NCI-H1694 treated with DMSO at 0.1 percent for 48 hours (cell line): ENCODE measurements at regions not wholly inside any gene's neighbourhood (a gene's known extent, or its start where the extent isn't known, plus 50 kb on each side); places are given as distances from the start of the nearest gene placed in this dataset.
A peak's percentile ranks its signal among the peaks of the same experiment; 100 is the strongest.
"Not testable (repeated sequence)": the region's sequence is repeated elsewhere in the genome, so short reads cannot be mapped to it uniquely, and the experiment has no call there.

ENCODE experiments used
- DNase-seq: peaks from one replicate; lab custom pipeline; 2025; lab: John Stamatoyannopoulos, UW

GRCh38 chr10:129042776-129043595 lies 424.1 kb upstream of the MGMT start:
- no peak for DNase-seq

GRCh38 chr10:129043691-129044090 lies 423.4 kb upstream of the MGMT start:
- no peak for DNase-seq

- DNase-seq, result peak; percentile 70
These were observed 421.4 kb upstream of the MGMT start for GRCh38 chr10:129045599-129045998.

DNA sequence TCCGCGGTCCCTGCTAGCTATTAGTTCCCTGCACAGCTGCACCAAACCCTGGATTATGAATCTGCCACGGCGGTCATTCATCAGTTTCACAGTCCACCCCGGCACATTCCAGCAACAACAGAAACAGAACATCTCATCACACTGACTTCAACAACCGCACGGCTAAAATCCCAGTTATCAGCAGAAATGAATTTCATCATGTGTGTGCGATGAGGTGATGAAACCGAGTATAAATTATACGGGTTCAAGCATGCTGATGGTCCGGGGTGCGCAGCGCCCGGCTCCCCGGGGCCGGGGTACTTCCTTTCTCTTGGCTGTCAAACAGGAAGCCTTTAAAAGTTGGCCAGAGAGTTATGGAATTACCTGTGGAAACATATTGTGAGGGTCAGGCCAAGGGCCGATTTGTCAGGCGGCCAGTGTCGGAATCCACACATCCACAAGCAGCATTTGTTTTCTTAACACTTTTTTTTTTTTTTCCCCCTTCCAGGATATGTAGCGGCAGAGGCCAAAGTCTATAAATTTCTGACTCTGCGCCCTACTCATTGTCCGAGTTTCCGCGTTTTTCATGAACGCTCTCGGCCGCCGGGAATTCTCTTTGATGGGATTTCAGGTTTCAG lies 420.9 kb upstream of the MGMT start:
- no peak for DNase-seq

- no peak for DNase-seq
These were observed 420.1 kb upstream of the MGMT start for GRCh38 chr10:129046962-129047361.

DNA sequence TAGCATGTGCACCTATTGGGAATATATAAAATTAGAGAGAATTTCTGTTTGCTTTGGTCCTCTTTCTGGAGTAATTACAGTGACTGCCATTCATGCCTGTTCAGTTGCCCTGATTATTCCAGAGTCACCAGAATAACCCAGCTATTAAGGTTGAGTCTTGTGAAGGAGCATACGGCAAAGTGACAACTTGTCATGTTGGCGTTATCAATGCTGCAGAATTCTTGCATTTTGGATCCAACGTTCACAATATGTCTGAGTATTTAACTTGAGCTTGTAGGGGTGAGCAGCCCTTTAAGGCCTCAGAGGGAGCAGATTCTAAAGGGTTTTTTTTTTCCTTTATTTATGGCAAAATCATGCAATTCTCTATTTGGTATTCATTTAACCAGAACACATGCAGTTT lies 419.4 kb upstream of the MGMT start:
- DNase-seq, result no peak

DNA sequence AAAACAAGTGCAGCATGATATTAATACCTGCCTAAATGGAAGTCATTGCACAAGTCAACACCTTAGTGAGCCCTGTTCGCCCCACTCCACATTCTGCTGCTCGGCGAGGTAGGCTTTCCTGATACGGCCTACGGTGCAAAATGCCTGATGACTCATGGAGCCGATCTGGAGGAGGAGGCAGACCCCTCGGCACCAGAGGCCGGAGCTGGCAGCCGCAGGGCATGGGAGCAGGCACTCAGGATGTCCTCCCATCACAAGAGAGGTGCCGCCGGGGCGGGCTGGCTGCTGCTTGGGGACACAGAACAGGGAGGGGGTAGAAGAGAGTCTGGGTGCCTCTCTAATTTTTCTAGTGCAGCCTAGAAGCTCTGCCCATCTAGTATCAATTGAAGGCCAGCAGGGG lies 418.5 kb upstream of the MGMT start:
- no peak for DNase-seq

DNA sequence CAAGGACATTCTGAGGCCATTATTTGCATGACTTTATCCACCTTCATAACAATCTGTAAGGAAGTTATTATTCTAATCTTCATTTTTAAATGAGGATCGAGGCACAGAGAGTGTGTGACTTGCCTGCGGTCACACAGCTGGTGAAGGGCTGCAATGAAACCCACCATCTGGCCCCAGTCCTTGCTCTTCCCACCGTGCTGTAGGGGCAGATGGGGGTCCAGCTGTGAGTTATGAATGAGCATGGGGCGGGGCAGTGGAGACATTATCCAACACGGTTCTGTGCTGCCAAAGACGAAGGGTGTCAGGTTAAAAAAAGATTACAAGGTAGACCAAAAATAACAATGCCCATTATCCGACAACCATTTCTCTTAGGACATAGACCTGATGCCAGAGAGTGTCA lies 417.5 kb upstream of the MGMT start:
- DNase-seq, result peak; percentile 71

DNA sequence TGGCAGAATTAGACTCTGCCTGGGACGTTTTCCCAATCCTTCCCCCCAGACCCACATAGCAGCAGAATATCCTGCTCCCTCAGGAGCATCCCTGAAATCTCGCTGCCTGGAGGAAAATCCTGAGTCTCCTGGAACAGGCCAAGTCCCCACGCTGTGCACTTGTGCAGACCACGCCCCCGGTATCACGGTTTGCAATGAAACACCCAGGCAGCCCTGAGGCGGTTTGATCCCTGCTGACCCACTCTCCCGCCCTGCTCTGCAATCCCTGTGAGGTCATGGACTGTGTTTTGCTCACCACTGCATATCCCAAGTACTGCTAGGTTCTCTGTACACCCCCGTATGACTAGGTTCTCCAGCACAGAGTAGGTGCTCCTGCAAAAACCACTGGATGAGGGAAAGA lies 411.8 kb upstream of the MGMT start:
- no peak for DNase-seq

DNA sequence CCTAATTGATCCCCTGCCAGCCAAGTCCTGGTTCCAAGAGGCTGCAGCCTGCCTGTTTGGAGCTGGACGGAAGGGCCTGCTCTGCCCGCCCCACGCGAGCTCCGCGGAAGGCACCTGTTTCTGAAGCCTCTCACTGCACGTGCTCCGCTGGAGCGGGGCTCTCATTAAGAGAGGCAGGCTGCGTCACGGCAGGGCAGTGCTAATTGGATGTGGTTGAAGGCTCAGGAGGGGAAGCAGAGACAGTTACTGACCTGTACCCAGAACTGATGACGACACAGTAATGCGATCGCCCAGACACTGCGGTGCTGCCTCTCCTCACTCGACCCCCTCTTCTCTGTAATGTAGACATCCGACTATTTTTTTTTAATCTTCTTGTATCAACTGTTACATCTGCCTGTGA lies 411.1 kb upstream of the MGMT start:
- no peak for DNase-seq

DNA sequence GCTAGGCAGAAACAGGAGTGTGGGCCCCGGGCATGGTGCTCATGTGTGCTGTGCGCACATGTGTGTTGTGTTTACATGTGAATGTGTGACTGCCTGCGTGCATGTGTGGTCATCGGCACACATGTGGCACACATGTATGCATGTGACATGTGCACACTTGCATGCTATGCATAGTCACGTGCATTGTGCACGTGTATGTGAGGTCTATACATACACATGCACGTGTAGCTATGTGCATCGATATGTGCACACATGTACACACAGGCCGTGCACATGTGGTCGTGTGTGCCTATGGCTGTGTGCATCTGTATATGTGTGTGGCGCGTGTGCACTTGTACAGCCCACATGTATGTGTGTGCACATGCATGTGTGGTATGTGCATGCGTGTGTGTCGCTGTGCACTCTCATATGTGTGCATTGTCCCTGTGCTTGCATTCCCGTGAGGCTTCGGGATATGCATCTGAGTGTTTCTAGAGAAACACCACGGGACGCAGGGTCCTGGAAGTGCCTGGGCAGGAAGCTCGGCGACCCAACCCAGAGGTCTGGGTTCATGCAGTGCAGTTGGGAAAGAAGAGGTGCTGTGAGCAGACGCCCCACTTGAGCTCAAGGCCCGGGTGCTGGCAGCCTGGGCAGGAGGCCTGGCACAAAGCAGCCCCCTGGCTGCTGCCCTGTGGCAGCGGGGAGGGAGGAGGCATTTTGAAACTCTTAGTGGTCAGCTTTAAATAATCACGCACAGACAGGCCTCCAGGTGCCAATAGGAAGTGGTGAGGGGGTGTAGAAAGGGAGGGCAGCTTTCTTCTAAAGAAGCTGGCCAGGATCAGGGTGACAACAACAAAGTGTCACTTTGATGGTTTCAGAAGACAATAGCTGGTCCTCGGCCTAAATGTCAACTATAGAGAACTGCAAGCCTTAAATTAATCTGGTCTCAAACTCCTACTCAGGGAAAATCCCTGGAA lies 410.0 kb upstream of the MGMT start:
- no peak for DNase-seq

- no peak for DNase-seq
These were observed 409.0 kb upstream of the MGMT start for GRCh38 chr10:129057856-129058663.

- no peak for DNase-seq
These were observed 408.3 kb upstream of the MGMT start for GRCh38 chr10:129058664-129059155.

- DNase-seq, result no peak
These were observed 407.1 kb upstream of the MGMT start for GRCh38 chr10:129059977-129060376.

- no peak for DNase-seq
These were observed 403.8 kb upstream of the MGMT start for GRCh38 chr10:129063212-129063611.

DNA sequence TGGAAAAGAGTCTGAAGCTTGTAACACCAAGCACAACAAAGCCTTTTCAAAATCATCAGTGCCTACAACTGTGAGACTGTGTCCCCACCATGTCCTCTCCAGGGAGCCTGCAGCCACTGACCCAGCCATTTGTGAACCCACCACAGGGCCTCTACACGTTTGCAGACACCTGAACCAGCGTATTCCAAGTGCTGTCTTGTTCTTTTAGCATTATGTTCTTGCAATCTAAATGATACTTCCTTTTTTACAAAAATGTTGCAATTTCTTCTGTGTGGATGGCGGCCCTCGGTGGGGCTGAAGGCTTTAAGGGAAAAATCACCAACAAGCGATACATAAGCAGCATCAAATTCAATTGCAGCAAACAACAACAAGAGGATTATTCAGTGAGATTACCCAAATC lies 403.2 kb upstream of the MGMT start:
- no peak for DNase-seq

GRCh38 chr10:129066529-129066928 lies 400.5 kb upstream of the MGMT start:
- not testable (repeated sequence) for DNase-seq

- not testable (repeated sequence) for DNase-seq
These were observed 395.6 kb upstream of the MGMT start for GRCh38 chr10:129071411-129071810.

DNA sequence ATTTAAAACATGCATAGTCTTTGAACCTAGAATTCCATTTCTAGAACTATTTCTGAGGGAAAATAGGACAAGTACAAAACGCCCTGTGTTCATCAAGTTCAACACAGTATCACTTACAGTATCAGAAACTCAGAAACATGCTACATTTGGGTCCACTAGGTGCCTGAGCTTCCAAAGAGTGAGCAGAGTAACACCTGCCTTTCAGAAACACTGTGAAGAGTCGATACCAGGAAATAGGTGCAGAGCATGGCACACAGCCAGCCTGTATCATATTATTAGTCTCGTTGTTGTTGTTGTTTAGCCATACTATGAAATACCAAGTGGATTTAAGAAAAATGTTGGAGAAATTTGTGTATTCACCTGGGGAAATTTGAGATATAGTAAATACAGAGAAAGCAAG lies 392.1 kb upstream of the MGMT start:
- DNase-seq, result no peak

- DNase-seq, result no peak
These were observed 391.5 kb upstream of the MGMT start for GRCh38 chr10:129075508-129075907.

- no peak for DNase-seq
These were observed 391.1 kb upstream of the MGMT start for GRCh38 chr10:129075927-129076326.

DNA sequence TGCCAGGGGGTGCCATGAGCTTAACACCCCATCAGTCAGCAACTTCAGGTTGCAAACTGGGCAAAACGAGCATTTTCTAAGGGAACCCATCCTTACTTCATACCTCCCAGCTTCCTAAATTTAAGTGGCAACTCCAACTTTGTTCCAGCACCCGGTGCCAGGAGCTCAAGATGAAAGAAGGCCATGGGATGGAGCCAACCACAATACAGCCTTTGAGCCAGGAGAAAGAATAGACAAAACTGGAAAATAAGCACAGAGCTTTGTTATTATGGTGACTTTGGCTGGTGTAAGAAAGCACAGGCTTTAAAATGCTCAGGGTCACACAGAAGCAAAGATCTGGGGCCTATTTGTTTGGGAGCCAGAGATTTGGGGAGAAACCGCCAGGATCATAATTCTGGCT lies 388.7 kb upstream of the MGMT start:
- no peak for DNase-seq
